GM23338 (cell line): ENCODE measurements at regions not wholly inside any gene's neighbourhood (a gene's known extent, or its start where the extent isn't known, plus 50 kb on each side); places are given as distances from the start of the nearest gene placed in this dataset.

ENCODE experiments used
- ATAC-seq: fragments of 200-7000 bp; cut with Tn5 transposase; 3 replicates; pipeline ENCODE4 v1.9.1; 2020
- DNase-seq: peaks from one replicate; pipeline ENCODE4 v3.0.0-alpha.2; 2015; ENCODE audit warnings: low spot score
- H2AFZ ChIP-seq: fragments of 200-600 bp; sonication (generic); 2 replicates; pipeline ENCODE4 v1.8.0; 2016; ENCODE audit warnings: antibody characterized with exemption, mild to moderate bottlenecking, moderate library complexity
- H3F3A ChIP-seq: fragments of 200-600 bp; sonication (generic); replicated peaks from 2 replicates; pipeline ENCODE4 v1.8.0; 2017; ENCODE audit warnings: antibody characterized with exemption, mixed run types, low read depth
- H3K27ac ChIP-seq: fragments of 200-600 bp; sonication (generic); 2 replicates; pipeline ENCODE4 v1.6.1; 2016; ENCODE audit warnings: low read depth
- H3K27me3 ChIP-seq: fragments of 200-600 bp; sonication (generic); 2 replicates; pipeline ENCODE4 v1.8.0; 2016; ENCODE audit warnings: mild to moderate bottlenecking, mixed run types, moderate library complexity; ENCODE audit not compliant: insufficient read depth
- H3K36me3 ChIP-seq: fragments of 200-600 bp; sonication (generic); 2 replicates; pipeline ENCODE4 v1.8.0; 2016; ENCODE audit warnings: mild to moderate bottlenecking; ENCODE audit not compliant: insufficient read depth
- H3K4me1 ChIP-seq: fragments of 200-600 bp; sonication (generic); 2 replicates; pipeline ENCODE4 v1.8.0; 2016; ENCODE audit warnings: mild to moderate bottlenecking, moderate library complexity; ENCODE audit not compliant: insufficient read depth
- H3K4me2 ChIP-seq: fragments of 200-600 bp; sonication (generic); 2 replicates; pipeline ENCODE4 v1.7.1; 2017; ENCODE audit warnings: mixed run types
- H3K4me3 ChIP-seq: fragments of 200-600 bp; sonication (generic); 2 replicates; pipeline ENCODE4 v1.6.1; 2016; ENCODE audit warnings: mixed run types
- H3K79me2 ChIP-seq: fragments of 200-600 bp; sonication (generic); replicated peaks from 2 replicates; pipeline ENCODE4 v1.8.0; 2017; ENCODE audit warnings: mild to moderate bottlenecking; ENCODE audit not compliant: insufficient read depth
- H3K9me2 ChIP-seq: fragments of 200-600 bp; sonication (generic); 2 replicates; pipeline ENCODE4 v1.8.0; 2017; ENCODE audit not compliant: insufficient read depth
- H4K20me1 ChIP-seq: fragments of 200-600 bp; sonication (generic); replicated peaks from 2 replicates; pipeline ENCODE4 v1.8.0; 2017; ENCODE audit warnings: mild to moderate bottlenecking; ENCODE audit not compliant: insufficient read depth
- H3K27ac Mint-ChIP-seq: 2 replicates; pipeline ENCODE4 v1.8.0; 2020; ENCODE audit warnings: inconsistent platforms, mild to moderate bottlenecking, moderate library complexity, mixed read lengths
- H3K27me3 Mint-ChIP-seq: 3 replicates; pipeline ENCODE4 v1.8.0; 2022; ENCODE audit warnings: low read depth, mild to moderate bottlenecking, moderate library complexity, mixed read lengths, inconsistent platforms; ENCODE audit not compliant: insufficient read depth, poor library complexity
- H3K36me3 Mint-ChIP-seq: 3 replicates; pipeline ENCODE4 v1.8.0; 2021; ENCODE audit warnings: low read depth, mild to moderate bottlenecking, inconsistent platforms, moderate library complexity, mixed read lengths
- H3K4me1 Mint-ChIP-seq: 3 replicates; pipeline ENCODE4 v1.8.0; 2020; ENCODE audit warnings: mild to moderate bottlenecking, inconsistent platforms, mixed read lengths
- H3K4me3 Mint-ChIP-seq: 3 replicates; pipeline ENCODE4 v1.8.0; 2021; ENCODE audit warnings: moderate library complexity, mild to moderate bottlenecking, inconsistent platforms, mixed read lengths
- H3K9me3 Mint-ChIP-seq: 3 replicates; pipeline ENCODE4 v1.8.0; 2020; ENCODE audit warnings: moderate library complexity, mild to moderate bottlenecking, inconsistent platforms, mixed read lengths
- CREB1 ChIP-seq: fragments of 250-450 bp; sonication (Bioruptor Pico); IDR thresholded peaks from 2 replicates; pipeline ENCODE4 v1.5.0; 2020; ENCODE audit warnings: low read depth, mild to moderate bottlenecking, moderate library complexity
- EZH2 ChIP-seq: fragments of 200-600 bp; sonication (generic); IDR thresholded peaks from one replicate; pipeline ENCODE4 v1.8.0; 2017; ENCODE audit warnings: antibody characterized with exemption, mild to moderate bottlenecking, low read depth; ENCODE audit not compliant: unreplicated experiment
- JUNB ChIP-seq: IDR thresholded peaks from one replicate; pipeline ENCODE4 v1.6.1; 2016; ENCODE audit warnings: antibody characterized with exemption; ENCODE audit not compliant: unreplicated experiment
- POLR2AphosphoS5 ChIP-seq: IDR thresholded peaks from 2 replicates; pipeline ENCODE4 v1.6.1; 2016; ENCODE audit warnings: antibody characterized with exemption, low read depth
- STAT1 ChIP-seq: IDR thresholded peaks from one replicate; pipeline ENCODE4 v1.6.1; 2016; ENCODE audit warnings: antibody characterized with exemption; ENCODE audit not compliant: unreplicated experiment
- ZNF114 ChIP-seq: fragments of 250-450 bp; sonication (Bioruptor Pico); IDR thresholded peaks from 2 replicates; pipeline ENCODE4 v1.5.0; 2020; ENCODE audit warnings: mild to moderate bottlenecking, moderate library complexity
- ZNF331 ChIP-seq: fragments of 250-450 bp; sonication (Bioruptor Pico); IDR thresholded peaks from 2 replicates; pipeline ENCODE4 v1.5.0; 2020; ENCODE audit warnings: low read depth, mild to moderate bottlenecking, moderate library complexity
- TF ChIP-seq, protein P1 (sequence below): IDR thresholded peaks from 2 replicates; pipeline ENCODE4 v1.6.1; 2016; ENCODE audit warnings: antibody characterized with exemption
- TF ChIP-seq, protein P2 (sequence below), 2 experiments: fragments of 200-600 bp in 1 of 2; sonication (generic) in 1 of 2; conservative IDR thresholded peaks; 2 replicates each; pipeline versions ENCODE4 v1.5.1 to v1.6.1; 2016 to 2017; ENCODE audit warnings: antibody characterized with exemption in 2 of 2, low read depth in 2 of 2, mild to moderate bottlenecking in 2 of 2, moderate library complexity in 1 of 2
- TF ChIP-seq, protein P3 (sequence below): fragments of 250-450 bp; sonication (Bioruptor Pico); IDR thresholded peaks from 2 replicates; pipeline ENCODE4 v1.5.0; 2020; ENCODE audit warnings: mild to moderate bottlenecking, moderate library complexity

DNA sequence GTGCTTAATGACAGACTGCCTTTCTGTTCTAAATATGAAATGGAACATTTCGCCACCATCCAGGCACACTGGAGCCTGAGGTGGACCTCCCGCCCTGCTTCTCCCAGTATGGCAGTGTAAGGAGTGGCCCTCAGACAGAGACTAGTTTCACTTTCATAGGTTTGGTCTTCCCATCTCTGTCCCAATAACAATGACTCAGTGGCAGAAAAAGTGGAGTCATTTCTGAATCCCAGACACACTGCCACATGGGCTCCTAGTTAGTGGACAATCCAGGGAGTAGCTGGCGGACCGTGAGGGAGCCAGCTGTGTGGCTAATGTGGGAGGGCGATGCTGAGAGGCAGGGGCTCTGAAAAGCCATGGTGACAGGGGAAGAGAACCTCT, 95.6 kb upstream of the TSPAN2 start:
- Mint-ChIP-seq H3K4me3 (no peak overlapping the region), H3K36me3 (no peaks in the 10 kb centered on the region), H3K27ac (no peak overlapping the region), H3K27me3 (peaks cover 6% of the 10 kb centered on the region), H3K4me1 (peaks cover 8% of the 10 kb centered on the region), H3K9me3 (no peaks in the 10 kb centered on the region)
- no peaks in the 10 kb centered on the region for H3K79me2 ChIP-seq
- H3K4me2 ChIP-seq: no peak overlapping the region
- TF ChIP-seq STAT1: no peak
- TF ChIP-seq CREB1 (CRISPR knock-in tag): no peak
- TF ChIP-seq JUNB: no peak
- TF ChIP-seq POLR2AphosphoS5: no peak
- TF ChIP-seq, protein P1, sequence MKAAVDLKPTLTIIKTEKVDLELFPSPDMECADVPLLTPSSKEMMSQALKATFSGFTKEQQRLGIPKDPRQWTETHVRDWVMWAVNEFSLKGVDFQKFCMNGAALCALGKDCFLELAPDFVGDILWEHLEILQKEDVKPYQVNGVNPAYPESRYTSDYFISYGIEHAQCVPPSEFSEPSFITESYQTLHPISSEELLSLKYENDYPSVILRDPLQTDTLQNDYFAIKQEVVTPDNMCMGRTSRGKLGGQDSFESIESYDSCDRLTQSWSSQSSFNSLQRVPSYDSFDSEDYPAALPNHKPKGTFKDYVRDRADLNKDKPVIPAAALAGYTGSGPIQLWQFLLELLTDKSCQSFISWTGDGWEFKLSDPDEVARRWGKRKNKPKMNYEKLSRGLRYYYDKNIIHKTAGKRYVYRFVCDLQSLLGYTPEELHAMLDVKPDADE: no peak
- no peak for TF ChIP-seq ZNF331 (CRISPR knock-in tag)
- TF ChIP-seq EZH2: no peak
- TF ChIP-seq ZNF114 (CRISPR knock-in tag): no peak
- TF ChIP-seq, protein P2, sequence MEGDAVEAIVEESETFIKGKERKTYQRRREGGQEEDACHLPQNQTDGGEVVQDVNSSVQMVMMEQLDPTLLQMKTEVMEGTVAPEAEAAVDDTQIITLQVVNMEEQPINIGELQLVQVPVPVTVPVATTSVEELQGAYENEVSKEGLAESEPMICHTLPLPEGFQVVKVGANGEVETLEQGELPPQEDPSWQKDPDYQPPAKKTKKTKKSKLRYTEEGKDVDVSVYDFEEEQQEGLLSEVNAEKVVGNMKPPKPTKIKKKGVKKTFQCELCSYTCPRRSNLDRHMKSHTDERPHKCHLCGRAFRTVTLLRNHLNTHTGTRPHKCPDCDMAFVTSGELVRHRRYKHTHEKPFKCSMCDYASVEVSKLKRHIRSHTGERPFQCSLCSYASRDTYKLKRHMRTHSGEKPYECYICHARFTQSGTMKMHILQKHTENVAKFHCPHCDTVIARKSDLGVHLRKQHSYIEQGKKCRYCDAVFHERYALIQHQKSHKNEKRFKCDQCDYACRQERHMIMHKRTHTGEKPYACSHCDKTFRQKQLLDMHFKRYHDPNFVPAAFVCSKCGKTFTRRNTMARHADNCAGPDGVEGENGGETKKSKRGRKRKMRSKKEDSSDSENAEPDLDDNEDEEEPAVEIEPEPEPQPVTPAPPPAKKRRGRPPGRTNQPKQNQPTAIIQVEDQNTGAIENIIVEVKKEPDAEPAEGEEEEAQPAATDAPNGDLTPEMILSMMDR (conservative IDR thresholded peaks at IDR 0.05; ENCODE audit: low read depth in 2 of 2): no peak
- TF ChIP-seq, protein P3, sequence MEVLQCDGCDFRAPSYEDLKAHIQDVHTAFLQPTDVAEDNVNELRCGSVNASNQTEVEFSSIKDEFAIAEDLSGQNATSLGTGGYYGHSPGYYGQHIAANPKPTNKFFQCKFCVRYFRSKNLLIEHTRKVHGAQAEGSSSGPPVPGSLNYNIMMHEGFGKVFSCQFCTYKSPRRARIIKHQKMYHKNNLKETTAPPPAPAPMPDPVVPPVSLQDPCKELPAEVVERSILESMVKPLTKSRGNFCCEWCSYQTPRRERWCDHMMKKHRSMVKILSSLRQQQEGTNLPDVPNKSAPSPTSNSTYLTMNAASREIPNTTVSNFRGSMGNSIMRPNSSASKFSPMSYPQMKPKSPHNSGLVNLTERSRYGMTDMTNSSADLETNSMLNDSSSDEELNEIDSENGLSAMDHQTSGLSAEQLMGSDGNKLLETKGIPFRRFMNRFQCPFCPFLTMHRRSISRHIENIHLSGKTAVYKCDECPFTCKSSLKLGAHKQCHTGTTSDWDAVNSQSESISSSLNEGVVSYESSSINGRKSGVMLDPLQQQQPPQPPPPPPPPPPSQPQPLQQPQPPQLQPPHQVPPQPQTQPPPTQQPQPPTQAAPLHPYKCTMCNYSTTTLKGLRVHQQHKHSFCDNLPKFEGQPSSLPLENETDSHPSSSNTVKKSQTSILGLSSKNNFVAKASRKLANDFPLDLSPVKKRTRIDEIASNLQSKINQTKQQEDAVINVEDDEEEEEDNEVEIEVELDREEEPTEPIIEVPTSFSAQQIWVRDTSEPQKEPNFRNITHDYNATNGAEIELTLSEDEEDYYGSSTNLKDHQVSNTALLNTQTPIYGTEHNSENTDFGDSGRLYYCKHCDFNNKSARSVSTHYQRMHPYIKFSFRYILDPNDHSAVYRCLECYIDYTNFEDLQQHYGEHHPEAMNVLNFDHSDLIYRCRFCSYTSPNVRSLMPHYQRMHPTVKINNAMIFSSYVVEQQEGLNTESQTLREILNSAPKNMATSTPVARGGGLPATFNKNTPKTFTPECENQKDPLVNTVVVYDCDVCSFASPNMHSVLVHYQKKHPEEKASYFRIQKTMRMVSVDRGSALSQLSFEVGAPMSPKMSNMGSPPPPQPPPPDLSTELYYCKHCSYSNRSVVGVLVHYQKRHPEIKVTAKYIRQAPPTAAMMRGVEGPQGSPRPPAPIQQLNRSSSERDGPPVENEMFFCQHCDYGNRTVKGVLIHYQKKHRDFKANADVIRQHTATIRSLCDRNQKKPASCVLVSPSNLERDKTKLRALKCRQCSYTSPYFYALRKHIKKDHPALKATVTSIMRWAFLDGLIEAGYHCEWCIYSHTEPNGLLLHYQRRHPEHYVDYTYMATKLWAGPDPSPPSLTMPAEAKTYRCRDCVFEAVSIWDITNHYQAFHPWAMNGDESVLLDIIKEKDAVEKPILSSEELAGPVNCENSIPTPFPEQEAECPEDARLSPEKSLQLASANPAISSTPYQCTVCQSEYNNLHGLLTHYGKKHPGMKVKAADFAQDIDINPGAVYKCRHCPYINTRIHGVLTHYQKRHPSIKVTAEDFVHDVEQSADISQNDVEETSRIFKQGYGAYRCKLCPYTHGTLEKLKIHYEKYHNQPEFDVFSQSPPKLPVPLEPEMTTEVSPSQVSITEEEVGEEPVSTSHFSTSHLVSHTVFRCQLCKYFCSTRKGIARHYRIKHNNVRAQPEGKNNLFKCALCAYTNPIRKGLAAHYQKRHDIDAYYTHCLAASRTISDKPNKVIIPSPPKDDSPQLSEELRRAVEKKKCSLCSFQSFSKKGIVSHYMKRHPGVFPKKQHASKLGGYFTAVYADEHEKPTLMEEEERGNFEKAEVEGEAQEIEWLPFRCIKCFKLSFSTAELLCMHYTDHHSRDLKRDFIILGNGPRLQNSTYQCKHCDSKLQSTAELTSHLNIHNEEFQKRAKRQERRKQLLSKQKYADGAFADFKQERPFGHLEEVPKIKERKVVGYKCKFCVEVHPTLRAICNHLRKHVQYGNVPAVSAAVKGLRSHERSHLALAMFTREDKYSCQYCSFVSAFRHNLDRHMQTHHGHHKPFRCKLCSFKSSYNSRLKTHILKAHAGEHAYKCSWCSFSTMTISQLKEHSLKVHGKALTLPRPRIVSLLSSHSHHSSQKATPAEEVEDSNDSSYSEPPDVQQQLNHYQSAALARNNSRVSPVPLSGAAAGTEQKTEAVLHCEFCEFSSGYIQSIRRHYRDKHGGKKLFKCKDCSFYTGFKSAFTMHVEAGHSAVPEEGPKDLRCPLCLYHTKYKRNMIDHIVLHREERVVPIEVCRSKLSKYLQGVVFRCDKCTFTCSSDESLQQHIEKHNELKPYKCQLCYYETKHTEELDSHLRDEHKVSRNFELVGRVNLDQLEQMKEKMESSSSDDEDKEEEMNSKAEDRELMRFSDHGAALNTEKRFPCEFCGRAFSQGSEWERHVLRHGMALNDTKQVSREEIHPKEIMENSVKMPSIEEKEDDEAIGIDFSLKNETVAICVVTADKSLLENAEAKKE (CRISPR knock-in tag): no peak
- H3K4me3 ChIP-seq: no peak overlapping the region
- H3K27ac ChIP-seq: no peak overlapping the region
- ATAC-seq: no peak
- H3K27me3 ChIP-seq: no peaks in the 10 kb centered on the region
- no peaks in the 10 kb centered on the region; the same call in 1 of the 2 replicates for H3K9me2 ChIP-seq
- H3K4me1 ChIP-seq: no peaks in the 10 kb centered on the region
- no peaks in the 10 kb centered on the region for H3F3A ChIP-seq
- no peaks in the 10 kb centered on the region for H4K20me1 ChIP-seq
- H2AFZ ChIP-seq: no peak overlapping the region
- H3K36me3 ChIP-seq: no peaks in the 10 kb centered on the region
- no peak for DNase-seq
